ENCODE measurements at regions not wholly inside any gene's neighbourhood (a gene's known extent, or its start where the extent isn't known, plus 50 kb on each side); places are given as distances from the start of the nearest gene placed in this dataset.

GRCh38 chr4:83692028-83692427 is 156.1 kb downstream of the GPAT3 start:
- no peak for TF ChIP-seq CTCF (IDR thresholded peaks at IDR 0.05)
- no peak for TF ChIP-seq REST (IDR thresholded peaks at IDR 0.05; ENCODE audit: insufficient read depth in 1 of 2, low read depth in 2 of 2, low read length in 1 of 2)
